ENCODE measurements at regions not wholly inside any gene's neighbourhood (a gene's known extent, or its start where the extent isn't known, plus 50 kb on each side); places are given as distances from the start of the nearest gene placed in this dataset.
A peak's percentile ranks its signal among the peaks of the same experiment; 100 is the strongest.

DNA sequence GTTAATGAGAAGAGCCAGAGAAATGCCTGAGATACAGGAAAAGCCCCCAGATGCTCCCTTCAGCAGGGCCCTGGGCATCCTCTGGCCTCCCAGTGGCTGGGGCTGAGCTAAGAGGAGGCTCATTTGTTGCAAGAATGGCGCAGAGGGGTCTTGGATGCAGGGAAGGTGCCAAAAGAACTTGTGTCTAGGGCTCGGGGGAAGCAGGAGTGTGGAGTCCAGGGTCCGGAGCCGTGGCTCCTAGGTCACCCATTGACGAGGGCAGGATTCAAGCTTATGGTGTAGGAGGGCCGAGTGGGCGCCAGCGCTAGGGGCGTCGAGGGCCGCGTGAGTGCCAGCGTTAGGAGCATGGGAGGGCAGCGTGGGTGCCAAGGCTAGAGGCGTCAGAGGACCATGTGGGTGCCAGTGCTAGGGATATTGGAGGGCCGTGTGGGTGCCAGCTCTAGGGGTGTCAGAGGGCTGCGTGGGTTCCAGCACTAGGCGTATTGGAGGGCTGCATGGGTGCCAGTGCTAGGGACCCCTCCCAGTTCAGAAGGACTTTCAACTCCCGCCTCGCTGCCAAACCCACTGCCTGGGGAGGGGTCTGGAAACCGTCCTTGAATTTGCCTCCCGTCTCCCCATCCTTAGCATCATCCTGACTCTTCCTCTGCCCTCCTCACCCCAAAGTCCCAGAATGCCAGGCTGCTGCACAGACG lies 250.5 kb upstream of the AFDN start:
- H3K9me3 ChIP-seq (ENCODE audit: control insufficient read depth, low read length): no peaks in the 10 kb centered on the region
- Mint-ChIP-seq H3K27me3 (ENCODE audit: insufficient read depth) (no peaks in the 10 kb centered on the region), H3K27ac (no peak overlapping the region), H3K4me3 (no peak overlapping the region), H3K36me3 (ENCODE audit: low read depth) (no peaks in the 10 kb centered on the region), H3K4me1 (no peaks in the 10 kb centered on the region), H3K9me3 (no peaks in the 10 kb centered on the region)
- H3K27ac ChIP-seq (ENCODE audit: low read depth, low read length): no peak overlapping the region
- peak; percentile 35 for DNase-seq
- 91% methylated on average over 16 to 23 of the region's 23 CpGs for WGBS, 2 experiments (ENCODE audit: insufficient coverage in 1 of 2, insufficient read length in 1 of 2)
- H3K4me3 ChIP-seq (ENCODE audit: low read length): no peak overlapping the region
- TF ChIP-seq, protein P1, sequence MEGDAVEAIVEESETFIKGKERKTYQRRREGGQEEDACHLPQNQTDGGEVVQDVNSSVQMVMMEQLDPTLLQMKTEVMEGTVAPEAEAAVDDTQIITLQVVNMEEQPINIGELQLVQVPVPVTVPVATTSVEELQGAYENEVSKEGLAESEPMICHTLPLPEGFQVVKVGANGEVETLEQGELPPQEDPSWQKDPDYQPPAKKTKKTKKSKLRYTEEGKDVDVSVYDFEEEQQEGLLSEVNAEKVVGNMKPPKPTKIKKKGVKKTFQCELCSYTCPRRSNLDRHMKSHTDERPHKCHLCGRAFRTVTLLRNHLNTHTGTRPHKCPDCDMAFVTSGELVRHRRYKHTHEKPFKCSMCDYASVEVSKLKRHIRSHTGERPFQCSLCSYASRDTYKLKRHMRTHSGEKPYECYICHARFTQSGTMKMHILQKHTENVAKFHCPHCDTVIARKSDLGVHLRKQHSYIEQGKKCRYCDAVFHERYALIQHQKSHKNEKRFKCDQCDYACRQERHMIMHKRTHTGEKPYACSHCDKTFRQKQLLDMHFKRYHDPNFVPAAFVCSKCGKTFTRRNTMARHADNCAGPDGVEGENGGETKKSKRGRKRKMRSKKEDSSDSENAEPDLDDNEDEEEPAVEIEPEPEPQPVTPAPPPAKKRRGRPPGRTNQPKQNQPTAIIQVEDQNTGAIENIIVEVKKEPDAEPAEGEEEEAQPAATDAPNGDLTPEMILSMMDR (conservative IDR thresholded peaks at IDR 0.05): no peak
- H3K36me3 ChIP-seq (ENCODE audit: control insufficient read depth, insufficient read depth, low read length): no peaks in the 10 kb centered on the region
- no peaks in the 10 kb centered on the region for H3K4me1 ChIP-seq (ENCODE audit: control insufficient read depth, insufficient read depth, low read length)
- no peak overlapping the region for H3K9ac ChIP-seq (ENCODE audit: extremely low read depth, low read length, poor library complexity, severe bottlenecking)
- H3K27me3 ChIP-seq (ENCODE audit: control insufficient read depth, insufficient read depth, low read length, poor library complexity, severe bottlenecking): no peaks in the 10 kb centered on the region

DNA sequence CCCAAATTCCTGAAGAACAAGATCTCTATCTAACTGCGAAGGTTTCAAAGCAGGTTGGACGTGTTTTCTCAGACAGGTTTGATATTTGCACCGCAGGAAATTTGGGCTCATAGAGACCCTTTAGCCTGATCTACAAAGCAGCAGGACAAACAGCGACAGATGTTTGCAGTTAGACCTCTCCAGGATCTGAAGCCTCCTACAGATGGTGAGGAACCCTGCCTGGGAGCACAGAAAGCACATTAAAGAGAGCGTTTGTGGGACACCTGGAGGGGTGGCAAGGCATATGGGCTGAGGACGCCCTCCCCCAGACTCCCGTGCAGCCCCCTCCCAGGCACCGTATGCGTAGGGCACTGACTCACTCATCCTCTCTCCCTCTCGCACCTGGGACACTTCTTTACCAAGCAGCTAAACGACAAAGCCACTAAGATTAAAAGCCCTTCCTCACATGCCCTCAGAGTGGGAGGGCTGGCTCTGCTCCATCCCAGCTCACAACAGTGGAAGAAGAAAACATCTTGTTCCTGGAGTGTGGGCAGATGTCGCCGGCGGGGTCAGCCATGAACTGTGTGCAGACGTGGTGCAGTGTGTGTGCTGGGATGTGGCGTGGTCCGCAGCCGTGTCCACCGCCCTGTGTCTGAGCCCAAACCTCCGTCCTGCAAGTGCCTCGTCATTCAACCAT lies 249.7 kb upstream of the AFDN start:
- Histone ChIP-seq H3K36me3 (ENCODE audit: control insufficient read depth, insufficient read depth, low read length) (no peaks in the 10 kb centered on the region), H3K27me3 (ENCODE audit: control insufficient read depth, insufficient read depth, low read length, poor library complexity, severe bottlenecking) (no peaks in the 10 kb centered on the region), H3K4me3 (ENCODE audit: low read length) (no peak overlapping the region), H3K9me3 (ENCODE audit: control insufficient read depth, low read length) (no peaks in the 10 kb centered on the region), H3K9ac (ENCODE audit: extremely low read depth, low read length, poor library complexity, severe bottlenecking) (no peak overlapping the region), H3K4me1 (ENCODE audit: control insufficient read depth, insufficient read depth, low read length) (no peaks in the 10 kb centered on the region), H3K27ac (ENCODE audit: low read depth, low read length) (no peak overlapping the region)
- TF ChIP-seq, protein P1 (conservative IDR thresholded peaks at IDR 0.05): no peak
- Mint-ChIP-seq H3K4me1 (no peaks in the 10 kb centered on the region), H3K4me3 (no peak overlapping the region), H3K27ac (no peak overlapping the region), H3K27me3 (ENCODE audit: insufficient read depth) (no peaks in the 10 kb centered on the region), H3K9me3 (no peaks in the 10 kb centered on the region), H3K36me3 (ENCODE audit: low read depth) (no peaks in the 10 kb centered on the region)
- DNase-seq: peak; percentile 49
- 87 to 90% methylated on average over 16 to 21 of the region's 21 CpGs for WGBS, 2 experiments (ENCODE audit: insufficient coverage in 1 of 2, insufficient read length in 1 of 2)

DNA sequence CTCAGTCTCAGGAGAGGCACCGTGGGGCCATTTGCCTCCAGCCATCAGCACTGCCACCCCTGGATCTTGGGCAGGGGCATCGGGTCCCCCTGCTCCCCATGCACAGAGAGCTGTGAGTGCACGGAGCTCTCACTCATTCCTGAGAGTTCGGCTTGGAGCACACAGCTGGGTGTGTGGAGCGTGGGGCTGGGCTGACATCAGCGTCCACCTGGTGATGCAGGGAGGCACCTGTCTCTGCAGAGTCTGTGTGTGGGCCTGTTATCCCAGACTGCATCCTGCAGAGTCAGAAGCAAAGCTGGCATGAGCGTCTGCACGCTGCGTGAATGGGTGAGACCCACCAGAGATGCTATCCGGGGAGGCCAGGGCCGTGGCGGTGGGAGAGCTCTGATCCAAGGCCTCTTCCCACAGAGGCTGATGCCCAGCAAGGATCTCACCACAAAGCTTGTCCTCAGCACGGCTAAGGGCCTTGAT lies 248.8 kb upstream of the AFDN start:
- TF ChIP-seq, protein P1 (conservative IDR thresholded peaks at IDR 0.05): no peak
- DNase-seq: peak; percentile 41
- Histone ChIP-seq H3K27ac (ENCODE audit: low read depth, low read length) (no peak overlapping the region), H3K27me3 (ENCODE audit: control insufficient read depth, insufficient read depth, low read length, poor library complexity, severe bottlenecking) (no peaks in the 10 kb centered on the region), H3K9me3 (ENCODE audit: control insufficient read depth, low read length) (no peaks in the 10 kb centered on the region), H3K9ac (ENCODE audit: extremely low read depth, low read length, poor library complexity, severe bottlenecking) (no peak overlapping the region), H3K36me3 (ENCODE audit: control insufficient read depth, insufficient read depth, low read length) (no peaks in the 10 kb centered on the region), H3K4me3 (ENCODE audit: low read length) (no peak overlapping the region), H3K4me1 (ENCODE audit: control insufficient read depth, insufficient read depth, low read length) (no peaks in the 10 kb centered on the region)
- Mint-ChIP-seq H3K9me3 (no peaks in the 10 kb centered on the region), H3K36me3 (ENCODE audit: low read depth) (no peaks in the 10 kb centered on the region), H3K4me3 (no peak overlapping the region), H3K27me3 (ENCODE audit: insufficient read depth) (no peaks in the 10 kb centered on the region), H3K27ac (no peak overlapping the region), H3K4me1 (no peaks in the 10 kb centered on the region)
- 91% methylated on average over 12 to 13 of the region's 13 CpGs for WGBS, 2 experiments (ENCODE audit: insufficient coverage in 1 of 2, insufficient read length in 1 of 2)

Data from endodermal cell (in vitro differentiated cells).